Upper lobe of right lung (tissue), 1 donor: ENCODE measurements at regions not wholly inside any gene's neighbourhood (a gene's known extent, or its start where the extent isn't known, plus 50 kb on each side); places are given as distances from the start of the nearest gene placed in this dataset.
"Not testable (repeated sequence)": the region's sequence is repeated elsewhere in the genome, so short reads cannot be mapped to it uniquely, and the experiment has no call there.

Experiments
- ATAC-seq: fragments of 200-7000 bp; cut with Tn5 transposase; one replicate; pipeline ENCODE4 v1.9.1; 2020; ENCODE audit warnings: mild to moderate bottlenecking, moderate library complexity
- DNase-seq: peaks from one replicate; pipeline ENCODE4 v3.0.0-alpha.2; 2020
- H3K27ac ChIP-seq: fragments of 200-600 bp; one replicate; pipeline ENCODE4 v1.8.0; 2022
- H3K27me3 ChIP-seq: fragments of 200-600 bp; one replicate; pipeline ENCODE4 v1.8.0; 2022; ENCODE audit warnings: mild to moderate bottlenecking
- H3K36me3 ChIP-seq: fragments of 200-600 bp; one replicate; pipeline ENCODE4 v1.8.0; 2022
- H3K4me1 ChIP-seq: fragments of 200-600 bp; one replicate; pipeline ENCODE4 v1.8.0; 2022
- H3K4me3 ChIP-seq: fragments of 200-600 bp; one replicate; pipeline ENCODE4 v1.8.0; 2022; ENCODE audit warnings: mild to moderate bottlenecking
- H3K9me3 ChIP-seq: fragments of 200-600 bp; one replicate; pipeline ENCODE4 v1.8.0; 2022
- intact Hi-C: fragments of 100-400 bp; cut with DNase I; formaldehyde crosslinking; loops from one replicate; pipeline ENCODE4 v1.11.0; 2022
- donor health status: DM: no; HTN: yes; CAD: no; lungs with severe emphysema.

DNA sequence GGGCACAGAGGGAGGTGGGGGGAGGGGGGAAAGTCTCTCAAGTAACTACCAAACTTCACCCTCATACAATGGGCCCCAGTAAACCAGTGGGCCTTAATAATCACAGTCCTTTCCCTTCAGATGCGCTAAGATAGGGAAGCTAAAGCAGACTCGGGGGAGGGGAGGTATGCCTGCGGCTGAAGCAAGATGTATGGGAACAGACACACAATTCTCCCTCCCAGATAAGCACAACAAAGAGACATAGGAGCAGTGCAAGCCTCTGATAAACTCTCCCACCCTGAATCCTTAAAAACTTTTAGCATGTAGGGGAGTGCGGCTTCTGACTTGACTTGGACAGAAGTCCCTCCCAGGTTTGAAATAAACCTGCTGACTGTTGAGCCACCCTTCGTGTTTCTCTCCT is 54.7 kb downstream of the PROP1 start:
- ATAC-seq = not testable (repeated sequence)

DNA sequence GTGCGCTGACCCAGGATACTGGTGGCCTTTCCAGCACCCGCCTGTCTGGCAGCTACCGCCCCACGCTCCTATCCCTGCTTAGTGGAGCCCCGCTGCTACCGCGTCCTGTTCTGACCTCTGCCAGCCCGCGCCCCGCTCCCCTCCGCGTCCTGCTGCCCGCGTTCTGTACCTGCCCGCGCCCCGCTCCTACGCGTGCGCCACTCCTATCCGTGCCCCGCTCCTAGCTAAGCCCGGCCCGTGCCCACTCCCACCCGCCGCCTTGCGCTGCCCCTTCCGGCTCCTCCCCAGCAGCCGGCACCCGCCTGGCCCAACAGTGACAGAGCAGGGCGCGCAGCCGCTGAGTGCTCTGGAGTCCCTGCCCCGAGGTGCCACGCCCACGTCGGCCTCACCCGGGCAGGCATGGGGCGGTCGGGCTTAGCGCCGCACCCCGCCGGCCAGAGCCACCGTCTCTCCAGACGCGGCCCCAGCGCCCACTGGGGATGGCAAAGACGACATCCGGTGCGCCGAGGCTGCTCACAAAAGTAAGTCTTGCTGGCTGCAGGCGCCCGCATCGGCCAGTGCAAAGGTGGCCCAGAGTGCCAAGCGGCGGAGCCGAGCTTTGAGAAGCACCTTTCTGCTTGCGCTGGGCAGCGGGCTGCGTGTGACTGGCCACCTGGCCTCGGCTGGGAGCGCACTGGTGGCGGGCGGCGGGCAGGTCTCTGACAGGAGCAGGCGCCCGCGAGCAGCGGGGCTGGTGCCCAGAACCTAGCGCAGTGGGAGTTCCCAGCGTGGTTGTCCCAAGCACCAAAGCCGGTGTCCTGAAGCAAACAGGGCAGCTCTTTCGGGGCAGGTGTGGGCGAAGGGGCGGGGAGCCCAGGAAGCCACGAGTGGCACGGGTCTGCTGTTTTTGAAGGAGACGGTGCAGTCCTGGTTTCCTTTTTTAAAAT is 56.5 kb downstream of the PROP1 start:
- not testable (repeated sequence) for H3K27ac ChIP-seq

More for the DNA sequence above, 54.7 kb downstream of the PROP1 start:
- H3K27me3 ChIP-seq, H3K9me3 ChIP-seq, H3K4me3 ChIP-seq, DNase-seq, intact Hi-C loops, H3K4me1 ChIP-seq, H3K36me3 ChIP-seq, H3K27ac ChIP-seq: not testable (repeated sequence)

DNA sequence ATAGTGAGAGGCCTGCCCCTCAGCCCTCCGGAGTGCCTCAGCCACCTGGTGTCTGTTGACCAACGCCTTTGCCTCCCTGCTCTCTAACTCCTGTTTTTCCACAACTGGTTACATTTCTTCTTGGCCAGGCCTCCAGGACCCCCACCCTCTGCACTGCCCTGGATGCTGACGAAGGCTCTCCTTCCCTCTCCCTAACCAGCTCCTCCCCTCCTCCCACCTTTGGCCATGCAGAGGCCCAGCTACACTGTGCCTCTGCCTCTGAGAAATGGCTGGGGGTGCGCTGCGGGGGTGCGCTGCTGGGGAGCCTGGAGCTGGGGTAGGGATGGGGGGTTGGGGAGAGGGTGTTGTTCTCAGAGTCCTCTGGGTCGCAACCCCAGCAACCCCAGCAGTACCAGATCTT is 57.3 kb downstream of the PROP1 start:
- peak overlapping the region; percentile 38 for H3K4me3 ChIP-seq
- DNase-seq, H3K27ac ChIP-seq, H3K36me3 ChIP-seq, H3K9me3 ChIP-seq, ATAC-seq, intact Hi-C loops, H3K27me3 ChIP-seq, H3K4me1 ChIP-seq: not testable (repeated sequence)

More for the DNA sequence above, 56.5 kb downstream of the PROP1 start:
- intact Hi-C loops, H3K36me3 ChIP-seq, H3K4me1 ChIP-seq, H3K27me3 ChIP-seq, H3K9me3 ChIP-seq: not testable (repeated sequence)
- H3K4me3 ChIP-seq = peak overlapping the region; percentile 38
- ATAC-seq = peak; percentile 86
- peak; percentile 71 for DNase-seq

DNA sequence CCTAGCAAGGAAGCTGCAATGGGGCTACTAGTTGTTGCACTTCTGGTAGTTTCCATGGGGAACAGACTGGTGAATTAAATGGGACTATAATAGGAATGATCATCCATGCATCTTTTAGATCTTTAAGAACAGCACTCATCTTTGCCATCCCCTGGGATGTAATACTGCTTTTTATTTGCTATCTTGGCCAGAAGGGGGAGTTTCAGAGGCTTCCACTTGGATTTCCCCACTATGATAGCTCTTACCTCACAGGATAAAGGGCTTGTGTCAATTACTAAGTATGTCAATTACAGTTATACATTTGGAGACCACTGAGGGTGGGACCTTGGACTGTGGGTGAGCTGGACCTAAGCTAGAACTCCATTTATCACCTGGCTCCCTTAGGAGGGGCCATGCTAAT is 61.8 kb downstream of the PROP1 start:
- H3K9me3 ChIP-seq, H3K4me1 ChIP-seq, H3K36me3 ChIP-seq, H3K27me3 ChIP-seq, H3K27ac ChIP-seq, DNase-seq, intact Hi-C loops, ATAC-seq, H3K4me3 ChIP-seq: not testable (repeated sequence)

DNA sequence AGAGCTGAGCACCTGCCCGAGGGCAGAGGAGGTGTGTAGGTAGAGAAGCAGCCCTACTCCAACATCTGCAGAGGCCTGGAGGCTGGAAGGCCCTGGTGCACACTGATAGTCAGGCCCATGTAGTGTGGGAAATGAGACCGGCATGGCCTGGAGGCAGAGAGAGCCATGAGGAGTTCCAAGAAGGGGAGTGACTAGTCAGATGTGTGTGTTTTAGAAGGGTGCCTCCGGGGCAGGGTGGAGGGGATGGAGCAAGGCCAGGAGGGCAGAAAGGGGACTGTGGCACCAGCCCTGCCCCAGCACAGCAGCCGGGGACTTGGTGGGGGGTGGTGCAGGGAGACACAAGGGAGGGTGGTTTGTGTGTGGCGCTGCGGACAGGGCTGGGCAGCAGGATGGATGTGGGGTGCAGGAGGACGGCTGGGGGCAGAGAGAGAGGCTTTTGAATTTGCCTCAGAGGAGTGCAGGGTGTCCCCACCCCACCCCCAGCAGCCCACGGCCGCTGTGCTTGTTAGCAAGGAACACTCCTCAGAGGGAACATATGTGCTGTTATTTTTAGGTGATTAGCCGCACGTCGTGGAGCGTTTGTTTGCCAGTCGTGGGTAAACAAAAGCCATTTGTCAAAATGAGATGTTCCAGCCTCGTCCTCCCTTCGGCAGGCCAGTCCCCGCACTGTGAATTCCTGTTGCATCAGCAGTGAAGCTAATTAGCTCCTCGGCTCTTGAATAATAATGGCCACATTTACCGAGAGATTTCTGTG is 65.6 kb downstream of the PROP1 start:
- DNase-seq, H3K27ac ChIP-seq, ATAC-seq, H3K36me3 ChIP-seq, H3K4me1 ChIP-seq, H3K9me3 ChIP-seq, intact Hi-C loops, H3K4me3 ChIP-seq, H3K27me3 ChIP-seq: not testable (repeated sequence)

DNA sequence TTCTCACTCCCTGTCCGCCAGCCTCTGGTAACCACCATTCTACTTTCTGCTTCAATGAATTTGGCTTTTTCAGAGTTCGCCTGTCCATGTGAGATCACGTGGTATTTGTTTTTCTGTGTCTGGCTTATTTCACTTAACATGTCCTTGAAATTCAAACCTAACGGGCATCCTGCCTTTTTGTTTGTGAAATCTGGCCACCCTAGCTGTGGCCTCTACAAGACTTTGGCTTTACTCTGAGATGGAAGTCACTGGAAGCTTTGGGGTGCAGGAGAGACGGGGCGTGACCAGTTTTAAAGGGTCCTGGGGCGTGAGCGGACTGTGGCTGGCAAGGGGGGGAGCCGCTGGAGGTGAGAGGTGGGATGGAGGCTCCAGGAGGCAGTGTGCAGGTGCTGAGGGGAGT is 66.4 kb downstream of the PROP1 start:
- H3K27me3 ChIP-seq, H3K4me3 ChIP-seq, intact Hi-C loops, DNase-seq, H3K27ac ChIP-seq, H3K36me3 ChIP-seq, H3K9me3 ChIP-seq, ATAC-seq, H3K4me1 ChIP-seq: not testable (repeated sequence)

DNA sequence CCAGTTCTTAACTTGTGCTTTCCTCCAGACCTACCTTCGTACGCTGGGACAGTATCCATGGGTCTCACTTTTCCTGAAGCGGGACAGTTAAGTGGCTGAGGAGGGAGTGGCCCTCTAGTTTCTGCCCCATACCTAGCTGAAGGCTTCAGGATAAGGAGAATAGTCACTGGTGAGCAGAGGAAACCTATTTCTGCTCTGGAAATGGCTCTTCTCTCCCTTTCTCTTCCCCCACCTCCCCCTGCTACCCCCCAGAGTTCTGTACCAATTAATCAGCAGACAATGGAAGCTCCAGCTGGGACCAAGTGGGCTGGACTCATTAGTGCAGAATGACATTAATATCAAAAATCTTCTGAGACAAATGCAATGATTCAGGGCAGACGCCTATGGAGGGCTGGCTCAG is 68.5 kb downstream of the PROP1 start:
- H3K4me1 ChIP-seq, H3K27me3 ChIP-seq, DNase-seq, intact Hi-C loops, H3K27ac ChIP-seq, ATAC-seq, H3K9me3 ChIP-seq, H3K36me3 ChIP-seq, H3K4me3 ChIP-seq: not testable (repeated sequence)

DNA sequence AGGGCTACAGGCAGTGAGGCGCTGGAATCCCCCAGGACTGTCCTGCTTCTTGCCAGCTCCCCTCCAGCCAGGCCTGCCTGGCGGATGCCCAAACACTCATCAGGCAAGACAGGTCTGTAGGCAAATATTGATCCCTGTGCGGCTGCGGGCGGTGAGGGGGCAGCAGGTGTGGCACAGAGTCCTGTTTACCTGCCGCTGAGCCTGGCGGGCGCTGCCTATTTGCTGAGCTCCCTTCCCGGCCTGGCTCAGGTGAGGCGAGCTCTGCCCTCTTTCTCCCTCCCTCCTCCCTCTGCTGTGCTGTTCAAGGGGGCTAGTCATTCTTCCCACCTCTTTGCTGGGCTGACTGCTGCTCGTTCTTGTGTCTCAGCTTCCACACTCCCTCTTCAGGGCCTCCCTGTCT is 71.5 kb downstream of the PROP1 start:
- H3K4me1 ChIP-seq, H3K36me3 ChIP-seq, H3K27me3 ChIP-seq, H3K4me3 ChIP-seq, H3K27ac ChIP-seq, DNase-seq, H3K9me3 ChIP-seq, intact Hi-C loops: not testable (repeated sequence)
- ATAC-seq = peak; percentile 51

DNA sequence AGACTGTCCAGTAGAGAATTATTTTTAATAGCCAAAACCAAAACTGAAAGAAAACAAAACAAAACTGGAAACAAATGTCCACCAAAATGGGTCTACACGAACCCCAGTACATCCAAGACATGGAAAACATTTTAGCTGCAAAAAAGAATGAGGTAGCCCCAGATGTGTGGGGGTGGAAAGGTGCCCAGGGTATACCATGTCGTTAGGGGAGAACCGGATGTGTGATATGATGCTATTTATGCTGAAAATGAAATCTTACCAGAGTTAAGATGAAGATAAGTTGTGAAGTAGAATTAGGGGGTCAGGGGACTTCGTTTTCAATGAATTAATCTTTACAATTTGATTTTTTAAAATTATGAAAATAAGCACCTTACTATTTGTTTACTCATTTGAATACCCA is 72.2 kb downstream of the PROP1 start:
- intact Hi-C loops, H3K27me3 ChIP-seq: not testable (repeated sequence)

DNA sequence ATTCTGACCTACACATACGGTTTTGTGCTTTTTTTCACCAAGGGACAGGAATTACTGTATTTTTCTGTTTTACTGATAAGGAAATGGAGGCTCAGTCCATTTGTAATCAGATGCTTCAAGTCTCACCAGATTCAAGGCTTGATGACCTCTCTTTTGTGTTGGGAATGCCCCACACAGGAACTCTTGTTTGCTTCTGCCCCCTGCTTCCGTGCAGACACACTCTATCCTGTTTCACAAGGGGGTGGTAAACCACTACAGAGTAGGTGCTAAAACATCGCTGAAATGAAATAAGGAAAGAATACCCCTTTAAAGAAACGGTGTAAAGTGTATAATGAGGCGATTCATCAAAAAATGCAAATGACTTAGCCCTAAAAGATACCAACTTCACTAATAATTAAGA is 72.9 kb downstream of the PROP1 start:
- H3K9me3 ChIP-seq, ATAC-seq, intact Hi-C loops, H3K27me3 ChIP-seq, DNase-seq, H3K4me1 ChIP-seq, H3K4me3 ChIP-seq, H3K36me3 ChIP-seq, H3K27ac ChIP-seq: not testable (repeated sequence)

More for the DNA sequence above, 72.2 kb downstream of the PROP1 start:
- H3K4me3 ChIP-seq, DNase-seq, H3K36me3 ChIP-seq, H3K9me3 ChIP-seq, ATAC-seq, H3K4me1 ChIP-seq, H3K27ac ChIP-seq: not testable (repeated sequence)

DNA sequence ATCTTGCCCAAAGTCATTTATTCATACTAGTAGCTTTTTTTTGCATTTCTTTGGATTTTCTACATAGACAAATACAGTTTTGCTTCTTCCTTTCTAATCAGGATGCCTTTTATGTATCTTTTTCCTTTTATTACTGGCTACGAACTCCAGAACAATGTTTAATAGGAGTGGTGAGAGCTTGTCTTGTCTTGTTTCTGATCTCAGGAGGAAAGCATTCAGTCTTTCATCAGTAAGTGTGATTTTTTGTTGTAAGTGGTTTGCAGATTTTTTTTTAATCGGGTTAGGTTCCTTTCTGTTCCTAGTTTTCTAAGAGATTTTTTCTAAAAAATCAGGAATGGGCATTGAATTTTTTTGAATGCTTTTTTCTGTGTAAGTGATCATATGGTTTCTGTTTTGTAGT is 86.8 kb downstream of the PROP1 start:
- H3K27me3 ChIP-seq, H3K4me3 ChIP-seq, H3K27ac ChIP-seq, H3K4me1 ChIP-seq, DNase-seq, ATAC-seq, H3K36me3 ChIP-seq, intact Hi-C loops, H3K9me3 ChIP-seq: not testable (repeated sequence)

DNA sequence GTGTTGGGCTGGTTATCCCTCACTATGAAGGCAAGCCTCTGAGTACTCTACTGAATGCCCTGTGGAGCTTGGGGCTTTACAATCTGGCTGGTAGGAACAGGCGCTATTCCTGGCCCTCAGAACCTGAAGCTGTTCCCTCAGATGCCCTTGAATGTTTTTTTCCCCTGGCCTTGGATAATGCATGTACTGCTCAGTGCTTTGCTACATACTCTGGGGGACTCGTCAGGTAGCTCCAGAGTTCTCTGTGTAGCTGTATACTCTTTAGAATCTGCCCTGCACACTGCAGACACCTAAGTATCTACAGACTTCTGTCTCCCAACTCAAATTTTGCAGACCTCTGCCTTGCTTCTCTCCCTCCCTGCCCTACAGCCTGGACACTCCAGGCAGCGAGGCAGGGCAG is 93.2 kb downstream of the PROP1 start:
- H3K27me3 ChIP-seq = not testable (repeated sequence)

DNA sequence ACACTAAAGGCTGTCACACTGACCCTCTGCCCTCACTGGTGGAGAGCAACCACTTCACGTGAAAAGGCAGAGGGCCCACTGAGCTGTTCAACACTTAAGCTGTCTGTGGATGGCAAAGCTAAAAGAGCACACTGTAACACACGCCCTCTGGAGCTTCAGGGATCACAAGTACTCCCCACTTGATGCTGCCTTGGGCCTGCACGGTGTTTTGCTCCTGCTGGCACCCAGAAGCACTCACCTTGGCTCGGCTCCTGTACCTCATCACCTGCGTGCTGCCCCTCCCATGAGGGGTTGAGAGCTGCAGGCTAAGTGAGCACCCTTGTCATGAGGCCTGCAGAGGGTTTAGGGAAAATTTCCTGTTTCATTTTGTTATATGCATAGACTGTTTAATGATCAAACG is 96.0 kb downstream of the PROP1 start:
- H3K4me1 ChIP-seq, H3K27me3 ChIP-seq, DNase-seq, H3K4me3 ChIP-seq, H3K36me3 ChIP-seq, intact Hi-C loops, H3K9me3 ChIP-seq, H3K27ac ChIP-seq: not testable (repeated sequence)
- ATAC-seq = peak; percentile 58

More for the DNA sequence above, 93.2 kb downstream of the PROP1 start:
- intact Hi-C loops, H3K4me3 ChIP-seq, H3K9me3 ChIP-seq, ATAC-seq, H3K27ac ChIP-seq, H3K4me1 ChIP-seq, DNase-seq, H3K36me3 ChIP-seq: not testable (repeated sequence)

DNA sequence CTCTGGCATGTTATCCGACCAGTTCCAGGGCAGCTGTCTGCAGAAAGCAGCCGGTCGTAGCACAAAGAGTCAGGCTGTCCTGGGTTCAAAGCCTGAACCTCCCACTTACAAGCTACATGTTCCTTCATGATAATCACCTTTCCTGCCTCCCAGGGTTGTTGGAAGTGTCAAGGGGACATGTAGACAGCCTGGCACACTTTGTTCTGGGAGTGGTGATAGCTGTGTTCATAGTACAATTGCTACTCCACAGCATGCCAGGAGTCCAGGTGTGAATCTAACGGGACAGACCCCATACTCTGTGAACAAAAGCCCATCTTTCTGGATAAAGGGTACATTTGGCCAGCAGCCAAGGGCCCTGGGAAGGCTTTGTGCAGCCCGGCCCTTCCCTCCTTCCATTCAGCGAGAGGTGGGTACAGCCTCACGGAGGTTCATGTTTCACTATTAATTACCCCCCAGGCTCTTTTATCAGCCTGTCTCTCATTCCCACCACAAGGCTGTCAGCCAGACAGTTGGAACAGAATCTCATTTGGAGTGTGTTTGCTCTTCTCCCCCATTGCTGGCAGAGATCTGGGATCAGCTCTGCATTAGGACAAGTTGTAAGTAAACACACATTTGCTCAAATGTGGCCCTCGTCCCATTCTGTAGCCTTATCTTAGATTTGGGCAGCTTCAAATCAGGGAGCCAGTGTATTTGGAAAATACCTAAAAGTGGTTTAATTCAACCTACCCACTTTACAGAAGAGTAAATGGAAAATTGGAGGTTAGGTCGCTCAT is 101.2 kb downstream of the PROP1 start:
- H3K4me3 ChIP-seq, intact Hi-C loops: not testable (repeated sequence)

More for the DNA sequence above, 101.2 kb downstream of the PROP1 start:
- not testable (repeated sequence) for ATAC-seq, DNase-seq, H3K27ac ChIP-seq, H3K9me3 ChIP-seq, H3K36me3 ChIP-seq, H3K27me3 ChIP-seq, H3K4me1 ChIP-seq
